SH-SY5Y (cell line): ENCODE measurements at regions not wholly inside any gene's neighbourhood (a gene's known extent, or its start where the extent isn't known, plus 50 kb on each side); places are given as distances from the start of the nearest gene placed in this dataset.

Source experiments
- GATA2 ChIP-seq: IDR thresholded peaks from 2 replicates; pipeline ENCODE4 v1.6.1; 2011; ENCODE audit warnings: mild to moderate bottlenecking, low read depth, low read length
- GATA3 ChIP-seq: IDR thresholded peaks from 2 replicates; pipeline ENCODE4 v1.6.1; 2011; ENCODE audit warnings: low read depth, mild to moderate bottlenecking, low read length, moderate library complexity

- TF ChIP-seq GATA2, result no peak
- TF ChIP-seq GATA3, result no peak
These were observed 143.5 kb downstream of the RXFP2 start for GRCh38 chr13:31882794-31883193.

GRCh38 chr13:31884556-31884955 lies 145.2 kb downstream of the RXFP2 start:
- TF ChIP-seq GATA3 (no peak), GATA2 (no peak)

GRCh38 chr13:31885994-31886393 lies 145.6 kb upstream of the FRY start:
- TF ChIP-seq GATA2 (no peak), GATA3 (no peak)

GRCh38 chr13:31887286-31887685 lies 144.3 kb upstream of the FRY start:
- TF ChIP-seq GATA3, result no peak
- TF ChIP-seq GATA2, result no peak

GRCh38 chr13:31890946-31891345 lies 140.6 kb upstream of the FRY start:
- no peak for TF ChIP-seq GATA3
- TF ChIP-seq GATA2, result no peak

GRCh38 chr13:31891472-31891871 lies 140.1 kb upstream of the FRY start:
- TF ChIP-seq GATA3, result no peak
- TF ChIP-seq GATA2, result no peak

- TF ChIP-seq GATA2, result no peak
- no peak for TF ChIP-seq GATA3
These were observed 136.6 kb upstream of the FRY start for GRCh38 chr13:31894931-31895330.

- no peak for TF ChIP-seq GATA2
- no peak for TF ChIP-seq GATA3
These were observed 135.9 kb upstream of the FRY start for GRCh38 chr13:31895691-31896090.

GRCh38 chr13:31896427-31896826 lies 135.1 kb upstream of the FRY start:
- TF ChIP-seq GATA3, result no peak
- no peak for TF ChIP-seq GATA2

GRCh38 chr13:31898378-31899071 lies 133.0 kb upstream of the FRY start:
- TF ChIP-seq GATA3, result no peak
- no peak for TF ChIP-seq GATA2

GRCh38 chr13:31901985-31902384 lies 129.6 kb upstream of the FRY start:
- TF ChIP-seq GATA2 (no peak), GATA3 (no peak)

- TF ChIP-seq GATA3, result no peak
- no peak for TF ChIP-seq GATA2
These were observed 128.3 kb upstream of the FRY start for GRCh38 chr13:31903111-31903815.

GRCh38 chr13:31904941-31905824 lies 126.4 kb upstream of the FRY start:
- TF ChIP-seq GATA3 (no peak), GATA2 (no peak)

- TF ChIP-seq GATA2, result no peak
- TF ChIP-seq GATA3, result no peak
These were observed 125.6 kb upstream of the FRY start for GRCh38 chr13:31905961-31906360.

GRCh38 chr13:31908696-31909411 lies 122.7 kb upstream of the FRY start:
- TF ChIP-seq GATA3, result no peak
- no peak for TF ChIP-seq GATA2
